ENCODE measurements at regions not wholly inside any gene's neighbourhood (a gene's known extent, or its start where the extent isn't known, plus 50 kb on each side); places are given as distances from the start of the nearest gene placed in this dataset.

- no peak for DNase-seq (ENCODE audit: extremely low read depth, insufficient read length)
- no peak for TF ChIP-seq CTCF (IDR thresholded peaks at IDR 0.05; ENCODE audit: insufficient read depth, low read length, poor library complexity, severe bottlenecking)
- Histone ChIP-seq H3K27me3 (replicated peaks; ENCODE audit: control insufficient read depth, insufficient read depth, low read length) (no peaks in the 10 kb centered on the region), H3K36me3 (ENCODE audit: control insufficient read depth, insufficient read depth, low read length) (no peaks in the 10 kb centered on the region), H3K4me3 (replicated peaks; ENCODE audit: low read depth, low read length) (no peak overlapping the region)
These were observed 78.5 kb downstream of the SDC1 start for GRCh38 chr2:20146401-20146800.

GRCh38 chr2:20145497-20146193 is 79.3 kb downstream of the SDC1 start:
- no peak for TF ChIP-seq CTCF (IDR thresholded peaks at IDR 0.05; ENCODE audit: insufficient read depth, low read length, poor library complexity, severe bottlenecking)
- DNase-seq (ENCODE audit: extremely low read depth, insufficient read length) = peak; percentile 59
- H3K4me3 ChIP-seq (replicated peaks; ENCODE audit: low read depth, low read length) = no peak overlapping the region
- H3K36me3 ChIP-seq (ENCODE audit: control insufficient read depth, insufficient read depth, low read length) = no peaks in the 10 kb centered on the region
- H3K27me3 ChIP-seq (replicated peaks; ENCODE audit: control insufficient read depth, insufficient read depth, low read length) = no peaks in the 10 kb centered on the region

- TF ChIP-seq CTCF (IDR thresholded peaks at IDR 0.05; ENCODE audit: insufficient read depth, low read length, poor library complexity, severe bottlenecking) = no peak
- Histone ChIP-seq H3K27me3 (replicated peaks; ENCODE audit: control insufficient read depth, insufficient read depth, low read length) (no peaks in the 10 kb centered on the region), H3K36me3 (ENCODE audit: control insufficient read depth, insufficient read depth, low read length) (no peaks in the 10 kb centered on the region), H3K4me3 (replicated peaks; ENCODE audit: low read depth, low read length) (no peak overlapping the region)
- DNase-seq (ENCODE audit: extremely low read depth, insufficient read length) = no peak
These were observed 80.1 kb downstream of the SDC1 start for GRCh38 chr2:20144861-20145260.

- TF ChIP-seq CTCF (IDR thresholded peaks at IDR 0.05; ENCODE audit: insufficient read depth, low read length, poor library complexity, severe bottlenecking) = no peak
- no peaks in the 10 kb centered on the region for H3K36me3 ChIP-seq (ENCODE audit: control insufficient read depth, insufficient read depth, low read length)
- DNase-seq (ENCODE audit: extremely low read depth, insufficient read length) = no peak
These were observed 80.7 kb downstream of the SDC1 start for GRCh38 chr2:20144196-20144595.

GRCh38 chr2:20143263-20143662 is 81.7 kb downstream of the SDC1 start:
- no peak for TF ChIP-seq CTCF (IDR thresholded peaks at IDR 0.05; ENCODE audit: insufficient read depth, low read length, poor library complexity, severe bottlenecking)
- DNase-seq (ENCODE audit: extremely low read depth, insufficient read length) = no peak
- H3K36me3 ChIP-seq (ENCODE audit: control insufficient read depth, insufficient read depth, low read length) = no peaks in the 10 kb centered on the region
- no peaks in the 10 kb centered on the region for H3K27me3 ChIP-seq (replicated peaks; ENCODE audit: control insufficient read depth, insufficient read depth, low read length)
- H3K4me3 ChIP-seq (replicated peaks; ENCODE audit: low read depth, low read length) = no peak overlapping the region

More at GRCh38 chr2:20144196-20144595, 80.7 kb downstream of the SDC1 start:
- no peaks in the 10 kb centered on the region for H3K27me3 ChIP-seq (replicated peaks; ENCODE audit: control insufficient read depth, insufficient read depth, low read length)
- no peak overlapping the region for H3K4me3 ChIP-seq (replicated peaks; ENCODE audit: low read depth, low read length)

GRCh38 chr2:20141806-20142205 is 83.1 kb downstream of the SDC1 start:
- Histone ChIP-seq H3K27me3 (replicated peaks; ENCODE audit: control insufficient read depth, insufficient read depth, low read length) (no peaks in the 10 kb centered on the region), H3K36me3 (ENCODE audit: control insufficient read depth, insufficient read depth, low read length) (no peaks in the 10 kb centered on the region), H3K4me3 (replicated peaks; ENCODE audit: low read depth, low read length) (no peak overlapping the region)
- DNase-seq (ENCODE audit: extremely low read depth, insufficient read length) = no peak
- TF ChIP-seq CTCF (IDR thresholded peaks at IDR 0.05; ENCODE audit: insufficient read depth, low read length, poor library complexity, severe bottlenecking) = no peak

Data from GM06990 (cell line).